Natural killer cell (primary cell): ENCODE measurements at regions not wholly inside any gene's neighbourhood (a gene's known extent, or its start where the extent isn't known, plus 50 kb on each side); places are given as distances from the start of the nearest gene placed in this dataset.

Experiments used
- ATAC-seq, 3 donors: fragments of 150-1000 bp in 2 of 3; fragments of 200-7000 bp in 1 of 3; cut with Tn5 transposase; 1 replicate in 1 of 3; 2 replicates in 2 of 3; pipeline ENCODE4 v1.10.0; 2021; ENCODE audit warnings: mild to moderate bottlenecking in 2 of 3, moderate library complexity in 2 of 3
- DNase-seq, 2 donors: peaks; one replicate each; pipeline versions ENCODE4 v3.0.0 to v3.0.0-alpha.2; 2013 to 2021; ENCODE audit warnings: mixed read lengths in 1 of 2
- H3K27ac ChIP-seq: one replicate; pipeline ENCODE4 v1.5.1; 2013; ENCODE audit warnings: mild to moderate bottlenecking, low read length
- H3K27me3 ChIP-seq: one replicate; pipeline ENCODE4 v1.6.1; 2013; ENCODE audit warnings: low read length; ENCODE audit not compliant: control insufficient read depth, insufficient read depth
- H3K36me3 ChIP-seq: one replicate; pipeline ENCODE4 v1.6.1; 2013; ENCODE audit warnings: low read length; ENCODE audit not compliant: control insufficient read depth, insufficient read depth
- H3K4me1 ChIP-seq: one replicate; pipeline ENCODE4 v1.6.1; 2013; ENCODE audit warnings: low read length; ENCODE audit not compliant: control insufficient read depth, insufficient read depth
- H3K4me3 ChIP-seq: one replicate; pipeline ENCODE4 v1.5.1; 2013; ENCODE audit warnings: low read length
- H3K9me3 ChIP-seq: one replicate; pipeline ENCODE4 v1.6.1; 2013; ENCODE audit warnings: low read length; ENCODE audit not compliant: control insufficient read depth, insufficient read depth
- H3K27ac Mint-ChIP-seq, 2 donors: one replicate each; pipeline ENCODE4 v1.8.0; 2022; ENCODE audit warnings: mild to moderate bottlenecking in 2 of 2, mixed read lengths in 2 of 2, moderate library complexity in 1 of 2
- H3K27me3 Mint-ChIP-seq, 2 donors: one replicate each; pipeline ENCODE4 v1.8.0; 2022; ENCODE audit warnings: low read depth in 2 of 2, mixed read lengths in 2 of 2
- H3K36me3 Mint-ChIP-seq: one replicate; pipeline ENCODE4 v1.8.0; 2022; ENCODE audit warnings: mixed read lengths
- H3K4me1 Mint-ChIP-seq, 2 donors: one replicate each; pipeline ENCODE4 v1.8.0; 2022; ENCODE audit warnings: mixed read lengths in 2 of 2
- H3K4me3 Mint-ChIP-seq: one replicate; pipeline ENCODE4 v1.8.0; 2022; ENCODE audit warnings: mild to moderate bottlenecking, moderate library complexity, mixed read lengths
- H3K9me3 Mint-ChIP-seq, 2 donors: one replicate each; pipeline ENCODE4 v1.8.0; 2022; ENCODE audit warnings: mixed read lengths in 2 of 2
- WGBS: methylation state at CpG from one replicate; pipeline ENCODE4 v1.1.7; 2013; ENCODE audit warnings: missing lambda C conversion rate; ENCODE audit not compliant: insufficient coverage; 5-methylcytosine and 5-hydroxymethylcytosine counted together
- intact Hi-C: fragments of 100-400 bp; cut with micrococcal nuclease; formaldehyde crosslinking; loops from one replicate; pipeline ENCODE4 v1.14.2; 2022
- TF ChIP-seq, protein P1 (sequence below): fragments of 200-600 bp; IDR thresholded peaks from one replicate; pipeline ENCODE4 v1.8.0; 2022; ENCODE audit warnings: antibody characterized with exemption

DNA sequence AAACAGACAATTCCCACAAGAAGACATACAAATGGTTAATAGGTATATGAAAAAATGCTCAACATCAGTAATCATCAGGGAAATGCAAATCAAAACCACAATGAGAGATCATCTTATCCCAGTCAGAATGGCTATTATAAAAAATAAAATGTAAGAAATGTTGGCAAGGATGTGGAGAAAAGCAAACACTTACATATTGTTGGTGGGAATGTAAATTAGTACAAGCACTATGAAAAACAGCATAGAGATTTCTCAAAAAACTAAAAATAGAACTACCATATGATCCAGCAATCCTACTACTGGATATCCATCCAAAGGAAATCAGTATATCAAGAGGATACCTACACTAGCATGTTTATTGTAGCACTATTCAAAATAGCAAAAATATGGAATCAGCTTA is 186.6 kb downstream of the NOL4 start:
- Mint-ChIP-seq H3K27ac (no peak overlapping the region), H3K4me1 (no peaks in the 10 kb centered on the region), H3K9me3 (peaks cover 6 to 8% of the 10 kb centered on the region in 2 donors), H3K27me3 (no peaks in the 10 kb centered on the region), H3K36me3 (no peaks in the 10 kb centered on the region), H3K4me3 (no peak overlapping the region)
- Histone ChIP-seq H3K9me3 (no peaks in the 10 kb centered on the region), H3K27me3 (no peaks in the 10 kb centered on the region), H3K4me1 (no peaks in the 10 kb centered on the region), H3K4me3 (no peak overlapping the region), H3K27ac (no peak overlapping the region), H3K36me3 (no peaks in the 10 kb centered on the region)
- DNase-seq (no peak), ATAC-seq (no peak)
- intact Hi-C loops: no loop called here
- TF ChIP-seq, protein P1, sequence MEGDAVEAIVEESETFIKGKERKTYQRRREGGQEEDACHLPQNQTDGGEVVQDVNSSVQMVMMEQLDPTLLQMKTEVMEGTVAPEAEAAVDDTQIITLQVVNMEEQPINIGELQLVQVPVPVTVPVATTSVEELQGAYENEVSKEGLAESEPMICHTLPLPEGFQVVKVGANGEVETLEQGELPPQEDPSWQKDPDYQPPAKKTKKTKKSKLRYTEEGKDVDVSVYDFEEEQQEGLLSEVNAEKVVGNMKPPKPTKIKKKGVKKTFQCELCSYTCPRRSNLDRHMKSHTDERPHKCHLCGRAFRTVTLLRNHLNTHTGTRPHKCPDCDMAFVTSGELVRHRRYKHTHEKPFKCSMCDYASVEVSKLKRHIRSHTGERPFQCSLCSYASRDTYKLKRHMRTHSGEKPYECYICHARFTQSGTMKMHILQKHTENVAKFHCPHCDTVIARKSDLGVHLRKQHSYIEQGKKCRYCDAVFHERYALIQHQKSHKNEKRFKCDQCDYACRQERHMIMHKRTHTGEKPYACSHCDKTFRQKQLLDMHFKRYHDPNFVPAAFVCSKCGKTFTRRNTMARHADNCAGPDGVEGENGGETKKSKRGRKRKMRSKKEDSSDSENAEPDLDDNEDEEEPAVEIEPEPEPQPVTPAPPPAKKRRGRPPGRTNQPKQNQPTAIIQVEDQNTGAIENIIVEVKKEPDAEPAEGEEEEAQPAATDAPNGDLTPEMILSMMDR: no peak

DNA sequence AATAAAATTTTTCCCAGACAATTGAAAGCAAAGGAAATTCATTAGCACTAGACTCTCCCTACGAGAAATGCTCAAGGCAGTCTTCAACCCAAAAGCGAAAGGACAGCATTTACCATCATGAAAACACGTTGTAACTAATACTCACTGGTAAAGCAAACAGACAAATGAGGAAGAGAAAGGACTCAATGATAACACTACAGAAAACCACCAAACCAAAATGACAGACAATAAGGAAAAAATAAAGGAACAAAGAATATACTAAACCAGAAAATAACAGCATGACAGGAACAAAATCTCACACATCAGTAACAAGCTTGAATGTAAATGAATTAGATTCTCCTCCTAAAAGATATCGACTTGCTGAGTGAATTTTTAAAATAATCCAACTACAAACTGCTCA is 190.7 kb downstream of the NOL4 start:
- DNase-seq (no peak), ATAC-seq (no peak)
- no peak overlapping the region for H3K4me3 ChIP-seq
- intact Hi-C loops: no loop called here
- no peak overlapping the region for H3K4me3 Mint-ChIP-seq
- TF ChIP-seq, protein P1: no peak
- no peak overlapping the region for H3K27ac Mint-ChIP-seq
- peaks cover 10% of the 10 kb centered on the region for H3K9me3 ChIP-seq
- H3K36me3 ChIP-seq: no peaks in the 10 kb centered on the region
- WGBS: 85% methylated on average over 3 of the region's 4 CpGs
- H3K27me3 ChIP-seq: no peaks in the 10 kb centered on the region
- no peaks in the 10 kb centered on the region for H3K27me3 Mint-ChIP-seq
- no peaks in the 10 kb centered on the region for H3K4me1 ChIP-seq
- no peaks in the 10 kb centered on the region for H3K36me3 Mint-ChIP-seq
- peaks cover 6 to 8% of the 10 kb centered on the region in 2 donors for H3K9me3 Mint-ChIP-seq
- no peak overlapping the region for H3K27ac ChIP-seq
- no peaks in the 10 kb centered on the region for H3K4me1 Mint-ChIP-seq

DNA sequence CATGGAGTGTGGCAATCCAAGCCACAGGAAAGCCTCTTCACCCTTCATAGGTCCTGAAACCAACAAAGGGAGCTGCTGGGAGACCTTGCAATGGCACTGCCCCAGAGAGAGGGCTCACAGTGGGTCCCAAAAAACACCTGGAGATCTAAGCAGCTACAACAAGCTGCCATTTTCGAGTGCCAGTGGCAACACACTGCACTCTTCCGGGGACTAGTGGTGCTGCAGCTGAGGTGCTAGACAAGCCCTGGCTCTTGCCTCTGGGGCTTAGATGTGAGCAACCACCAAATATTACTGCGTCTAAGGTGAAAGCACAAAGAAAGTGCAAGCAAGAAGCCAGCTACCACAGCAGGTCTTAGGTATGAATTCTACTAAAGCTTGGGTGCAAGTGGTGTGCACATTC is 192.9 kb downstream of the NOL4 start:
- Histone ChIP-seq H3K4me3 (no peak overlapping the region), H3K27me3 (no peaks in the 10 kb centered on the region), H3K27ac (no peak overlapping the region), H3K36me3 (no peaks in the 10 kb centered on the region), H3K9me3 (peaks cover 10% of the 10 kb centered on the region), H3K4me1 (no peaks in the 10 kb centered on the region)
- no peak for ATAC-seq
- H3K4me3 Mint-ChIP-seq: no peak overlapping the region
- DNase-seq: no peak
- no peaks in the 10 kb centered on the region for H3K27me3 Mint-ChIP-seq
- no peak overlapping the region for H3K27ac Mint-ChIP-seq
- TF ChIP-seq, protein P1: no peak
- H3K9me3 Mint-ChIP-seq: peaks cover 7 to 8% of the 10 kb centered on the region in 2 donors
- intact Hi-C loops: no loop called here
- WGBS: 78% methylated on average over 3 of the region's 3 CpGs
- no peaks in the 10 kb centered on the region for H3K4me1 Mint-ChIP-seq
- no peaks in the 10 kb centered on the region for H3K36me3 Mint-ChIP-seq

DNA sequence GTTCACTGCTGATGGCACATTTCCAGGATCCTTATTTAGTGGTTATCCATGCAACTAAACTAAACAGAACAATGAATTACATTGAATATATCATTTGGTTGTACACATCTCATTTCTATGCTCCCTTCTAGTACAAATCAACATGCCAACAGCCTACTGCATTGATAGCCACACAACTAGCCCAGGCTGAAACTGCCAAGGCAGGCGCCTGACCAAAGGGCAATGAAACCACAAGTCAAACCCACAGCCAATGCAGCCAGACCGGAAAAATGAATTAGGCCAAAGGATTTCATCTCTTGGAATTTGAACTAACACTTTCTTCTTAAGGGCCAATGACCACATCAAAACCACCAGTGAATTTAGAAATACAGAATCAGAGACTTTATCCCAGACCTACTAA is 196.4 kb downstream of the NOL4 start:
- ATAC-seq (no peak), DNase-seq (no peak)
- H3K27me3 Mint-ChIP-seq: no peaks in the 10 kb centered on the region
- Histone ChIP-seq H3K36me3 (no peaks in the 10 kb centered on the region), H3K9me3 (peaks cover 10% of the 10 kb centered on the region), H3K4me3 (no peak overlapping the region), H3K27me3 (no peaks in the 10 kb centered on the region), H3K27ac (no peak overlapping the region), H3K4me1 (no peaks in the 10 kb centered on the region)
- TF ChIP-seq, protein P1: no peak
- no peak overlapping the region for H3K27ac Mint-ChIP-seq
- no peak overlapping the region for H3K4me3 Mint-ChIP-seq
- intact Hi-C loops: no loop called here
- H3K9me3 Mint-ChIP-seq: peaks cover under 1 to 3% of the 10 kb centered on the region in 2 donors
- no peaks in the 10 kb centered on the region for H3K36me3 Mint-ChIP-seq
- H3K4me1 Mint-ChIP-seq: no peaks in the 10 kb centered on the region
- WGBS: 84% methylated on average over 2 of the region's 2 CpGs
